Activated CD4-positive, alpha-beta T cell treated with anti-CD3 and anti-CD28 coated beads, Interleukin-2, amount 10 ng/mL, durations not matched to agents 7 days and 5 days (primary cell): ENCODE measurements at regions not wholly inside any gene's neighbourhood (a gene's known extent, or its start where the extent isn't known, plus 50 kb on each side); places are given as distances from the start of the nearest gene placed in this dataset.

ENCODE experiments used
- CTCF ChIA-PET: fragments of 350-600 bp; sonication (Branson Sonifier 250); formaldehyde crosslinking; loops from one replicate; lab custom pipeline; 2021; ENCODE audit warnings: antibody characterized with exemption; lab: Charles Lee
- POLR2A ChIA-PET: fragments of 350-600 bp; sonication (Branson Sonifier 250); formaldehyde crosslinking; loops from one replicate; lab custom pipeline; 2021; ENCODE audit warnings: antibody characterized with exemption; lab: Charles Lee
- DNase-seq: peaks from one replicate; pipeline ENCODE4 v3.0.0-alpha.2; 2020
- H3K27ac Mint-ChIP-seq: one replicate; pipeline ENCODE4 v1.8.0; 2021; ENCODE audit warnings: mild to moderate bottlenecking, moderate library complexity, mixed read lengths
- H3K27me3 Mint-ChIP-seq: one replicate; pipeline ENCODE4 v1.8.0; 2021; ENCODE audit warnings: mixed read lengths
- H3K36me3 Mint-ChIP-seq: one replicate; pipeline ENCODE4 v1.8.0; 2021; ENCODE audit warnings: low read depth, mixed read lengths
- H3K4me1 Mint-ChIP-seq: one replicate; pipeline ENCODE4 v1.8.0; 2021; ENCODE audit warnings: mixed read lengths
- H3K4me3 Mint-ChIP-seq: one replicate; pipeline ENCODE4 v1.8.0; 2021; ENCODE audit warnings: mild to moderate bottlenecking, moderate library complexity, mixed read lengths
- H3K9me3 Mint-ChIP-seq: one replicate; pipeline ENCODE4 v1.8.0; 2021; ENCODE audit warnings: mixed read lengths

DNA sequence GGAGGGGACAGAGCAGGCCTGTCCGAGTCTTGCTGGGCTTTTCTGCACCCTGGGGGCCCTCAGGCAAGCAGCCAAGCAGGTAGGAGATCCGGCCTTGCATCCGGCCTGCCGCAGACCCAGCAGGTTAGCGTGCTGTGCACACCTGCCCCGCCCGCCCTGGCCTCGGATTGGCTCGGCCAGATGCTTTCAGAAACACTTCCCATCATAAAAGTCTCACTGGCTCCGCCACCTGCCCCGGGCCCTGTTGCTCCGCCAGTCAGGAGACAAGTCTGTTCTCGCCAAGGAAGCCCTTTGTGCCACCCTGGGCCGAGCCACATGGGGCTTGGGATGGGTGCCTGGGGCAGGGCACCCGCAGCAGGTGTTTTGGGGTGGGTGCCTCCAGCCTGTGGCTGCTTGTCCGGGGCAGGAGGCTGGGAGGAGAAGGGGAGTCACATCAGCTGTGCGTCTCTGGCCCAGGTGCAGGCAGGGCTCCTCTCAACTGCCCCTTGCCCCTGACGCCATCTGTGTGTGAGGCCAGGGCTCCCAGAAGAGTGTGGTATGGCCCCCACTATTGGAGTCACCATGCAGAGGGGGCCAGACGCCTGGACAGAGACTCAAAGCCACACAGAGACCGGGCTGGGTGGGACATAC, 228.2 kb upstream of the GSE1 start:
- Mint-ChIP-seq H3K4me3 (no peak overlapping the region), H3K9me3 (peaks cover 3% of the 10 kb centered on the region), H3K36me3 (no peaks in the 10 kb centered on the region), H3K4me1 (no peaks in the 10 kb centered on the region), H3K27ac (no peak overlapping the region), H3K27me3 (no peaks in the 10 kb centered on the region)
- ChIA-PET CTCF (no interaction called here), POLR2A (no interaction called here)
- DNase-seq = no peak

DNA sequence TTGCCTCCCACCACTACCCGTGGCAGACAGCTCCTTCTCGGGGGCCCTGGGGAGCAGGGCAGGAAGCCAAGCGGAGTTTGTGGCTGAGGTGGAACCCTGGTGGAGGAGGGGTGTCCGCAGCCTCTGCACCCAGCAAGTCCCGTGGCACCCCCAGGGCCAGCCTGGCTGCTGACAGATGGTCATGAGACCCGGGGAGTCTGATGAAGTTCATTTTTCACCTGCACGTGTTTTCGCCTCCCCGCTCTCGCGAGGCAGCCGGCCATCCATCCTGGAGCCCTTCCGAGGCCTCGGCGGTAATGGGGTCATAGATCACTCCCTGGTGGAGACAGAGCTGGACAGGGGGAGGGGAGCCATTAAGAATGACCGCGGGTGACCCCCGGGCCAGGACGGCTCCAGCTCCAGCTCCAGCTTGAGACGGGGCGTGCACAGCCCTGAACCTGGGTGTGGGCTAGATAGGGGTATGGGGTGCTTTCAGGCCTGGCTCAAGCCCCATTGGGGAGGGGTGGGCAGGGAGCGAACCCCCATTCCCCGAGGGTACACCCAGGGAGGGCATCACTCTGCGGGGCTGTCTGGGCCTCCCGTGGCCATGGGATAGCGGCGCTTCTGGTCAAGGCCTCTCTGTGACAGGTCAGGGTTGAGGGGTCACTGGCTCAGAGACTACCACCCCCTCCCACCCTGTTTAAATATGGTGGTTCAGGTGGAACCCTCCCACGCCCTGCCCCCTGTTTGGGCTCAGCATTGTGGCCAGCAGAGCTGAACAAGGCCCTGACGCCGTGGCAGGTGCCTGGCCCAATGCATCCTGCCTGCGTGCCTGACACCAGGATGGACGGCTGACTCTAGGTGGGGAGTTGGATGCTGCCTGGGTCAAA, 227.4 kb upstream of the GSE1 start:
- POLR2A ChIA-PET = no interaction called here
- Mint-ChIP-seq H3K4me3 (no peak overlapping the region), H3K36me3 (no peaks in the 10 kb centered on the region), H3K27me3 (no peaks in the 10 kb centered on the region), H3K27ac (no peak overlapping the region), H3K9me3 (peaks cover 3% of the 10 kb centered on the region), H3K4me1 (no peaks in the 10 kb centered on the region)
- CTCF ChIA-PET = no interaction called here
- no peak for DNase-seq

DNA sequence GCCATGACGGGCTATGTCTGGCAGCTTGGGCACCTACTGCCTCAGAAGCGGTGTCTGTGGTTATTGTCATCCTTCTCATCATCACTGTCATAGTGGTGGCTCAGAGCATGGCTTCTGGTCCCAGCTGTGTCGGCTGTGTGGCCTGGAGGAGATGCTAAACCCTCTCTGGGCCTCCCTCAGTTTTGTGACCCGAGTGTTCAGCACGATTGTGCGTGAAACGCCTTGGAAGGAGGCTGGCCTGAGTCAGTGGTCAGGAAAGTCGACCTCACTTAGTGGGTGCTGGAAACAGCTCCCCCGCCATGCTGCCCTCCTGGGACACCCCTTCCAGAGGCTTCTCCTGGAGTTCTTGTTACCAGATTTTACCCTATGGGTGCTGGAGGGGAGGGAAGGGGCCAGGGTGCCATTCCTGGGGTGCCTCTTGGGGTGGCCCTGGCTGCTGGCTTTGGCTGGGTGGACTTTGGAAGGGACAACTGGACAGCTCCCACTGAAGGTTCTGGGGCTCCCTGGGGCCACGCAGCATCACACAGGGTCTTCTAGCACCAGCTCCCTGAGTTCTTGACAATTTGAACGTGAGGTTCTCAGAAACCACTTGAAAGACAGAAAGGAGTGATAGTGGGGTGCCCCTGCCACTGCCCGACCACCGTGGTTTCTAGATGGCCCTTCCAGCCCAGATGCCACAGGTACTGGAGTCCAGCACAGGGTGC, 226.5 kb upstream of the GSE1 start:
- Mint-ChIP-seq H3K36me3 (no peaks in the 10 kb centered on the region), H3K4me3 (no peak overlapping the region), H3K9me3 (peaks cover 3% of the 10 kb centered on the region), H3K27ac (no peak overlapping the region), H3K4me1 (no peaks in the 10 kb centered on the region), H3K27me3 (no peaks in the 10 kb centered on the region)
- DNase-seq = no peak
- ChIA-PET POLR2A (no interaction called here), CTCF (no interaction called here)

DNA sequence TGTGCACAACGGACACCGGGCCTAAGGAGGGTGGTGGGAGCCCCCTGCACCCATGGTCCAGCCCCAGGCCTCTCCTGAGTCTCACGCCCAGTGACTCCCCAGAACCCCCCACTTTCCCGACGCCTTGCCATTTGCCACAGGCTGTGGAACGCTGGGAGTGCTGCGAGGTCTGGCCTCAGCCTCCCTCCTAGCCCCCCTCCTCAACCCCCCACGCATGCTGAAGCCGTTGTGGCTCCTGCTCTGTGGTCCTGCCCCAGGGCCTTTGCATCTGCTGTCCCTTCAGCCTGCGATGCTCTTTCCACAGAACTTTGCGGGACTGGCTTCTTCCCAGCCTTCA, 226.0 kb upstream of the GSE1 start:
- no peak for DNase-seq
- Mint-ChIP-seq H3K27me3 (no peaks in the 10 kb centered on the region), H3K9me3 (peaks cover 3% of the 10 kb centered on the region), H3K4me1 (no peaks in the 10 kb centered on the region), H3K27ac (no peak overlapping the region), H3K4me3 (no peak overlapping the region), H3K36me3 (no peaks in the 10 kb centered on the region)
- POLR2A ChIA-PET = no interaction called here
- CTCF ChIA-PET = no interaction called here

DNA sequence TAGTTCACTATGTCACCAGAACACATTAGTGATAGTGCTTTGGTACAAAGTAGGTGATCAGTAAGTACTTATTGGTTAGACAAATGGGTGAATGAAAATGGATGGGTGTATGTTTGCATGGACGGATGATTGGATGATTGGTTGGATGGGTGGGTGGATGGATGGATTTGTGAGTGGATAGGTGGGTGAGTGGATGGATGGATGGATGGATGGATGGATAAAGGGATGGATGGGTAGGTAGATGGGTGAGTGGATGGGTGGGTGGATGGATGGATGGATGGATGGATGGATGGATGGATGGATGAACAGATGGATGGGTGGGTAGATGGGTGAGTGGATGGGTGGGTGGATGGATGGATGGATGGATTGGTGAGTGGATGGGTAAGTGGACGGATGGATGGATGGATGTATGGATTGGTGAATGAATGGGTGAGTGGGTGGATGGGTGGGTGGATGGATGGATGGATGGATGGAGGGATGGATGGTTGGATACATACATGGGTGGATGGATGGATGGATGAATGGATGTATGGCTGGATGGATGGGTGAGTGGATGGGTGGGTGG, 225.3 kb upstream of the GSE1 start:
- CTCF ChIA-PET = no interaction called here
- no peaks in the 10 kb centered on the region for H3K27me3 Mint-ChIP-seq
- no peak for DNase-seq
- H3K27ac Mint-ChIP-seq = no peak overlapping the region
- POLR2A ChIA-PET = no interaction called here
- H3K36me3 Mint-ChIP-seq = no peaks in the 10 kb centered on the region
- H3K9me3 Mint-ChIP-seq = peaks cover 3% of the 10 kb centered on the region
- no peak overlapping the region for H3K4me3 Mint-ChIP-seq
- no peaks in the 10 kb centered on the region for H3K4me1 Mint-ChIP-seq

DNA sequence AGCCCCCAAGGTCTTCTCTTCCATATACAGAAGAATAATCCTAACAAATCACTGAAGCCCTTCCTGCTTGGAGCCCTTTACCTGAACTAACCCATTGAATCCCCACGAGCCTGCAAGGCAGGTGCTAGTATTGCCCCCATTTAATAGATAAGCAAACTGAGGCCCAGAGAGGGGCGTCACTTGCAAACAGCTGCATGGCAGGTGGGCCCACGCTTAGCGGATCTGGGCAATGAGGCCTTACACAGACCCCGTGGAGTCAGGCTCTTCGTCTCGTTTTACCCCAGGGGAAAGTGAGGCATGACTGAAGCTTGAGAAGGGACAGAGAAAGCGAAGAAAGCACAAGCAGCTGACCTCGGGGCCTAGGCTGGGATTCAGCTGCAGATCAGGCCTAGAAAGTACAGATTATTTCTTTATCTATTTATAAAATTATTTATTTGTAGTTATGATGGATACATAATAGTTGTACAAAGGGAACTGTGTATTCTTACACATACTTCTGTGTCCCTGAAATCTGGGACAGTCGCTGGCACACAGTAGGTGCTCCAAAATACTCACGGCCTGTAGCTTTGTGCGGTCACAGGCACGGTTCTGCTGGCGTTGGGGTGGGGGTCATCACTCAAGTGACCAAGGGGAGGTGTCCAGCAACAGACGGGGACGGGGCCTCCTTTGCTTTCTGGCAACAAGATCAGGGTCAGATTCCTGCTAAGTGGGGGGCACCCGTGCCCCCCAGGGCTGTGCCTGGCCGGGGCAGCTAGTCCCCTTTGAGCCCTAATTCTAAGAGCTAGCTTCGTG, 223.2 kb upstream of the GSE1 start:
- H3K9me3 Mint-ChIP-seq = no peaks in the 10 kb centered on the region
- ChIA-PET POLR2A (interaction anchor here (0.6 kb wide), 1 partner anchor 52 kb away, joined by 6 read pairs; no protein-coding TSS in a partner anchor), CTCF (interaction anchor here (1.0 kb wide), 1 partner anchor 10 kb away, joined by 3 read pairs; no protein-coding TSS in a partner anchor)
- no peak for DNase-seq
- no peaks in the 10 kb centered on the region for H3K27me3 Mint-ChIP-seq
- H3K4me1 Mint-ChIP-seq = no peaks in the 10 kb centered on the region
- H3K27ac Mint-ChIP-seq = no peak overlapping the region
- H3K4me3 Mint-ChIP-seq = no peak overlapping the region
- H3K36me3 Mint-ChIP-seq = no peaks in the 10 kb centered on the region

DNA sequence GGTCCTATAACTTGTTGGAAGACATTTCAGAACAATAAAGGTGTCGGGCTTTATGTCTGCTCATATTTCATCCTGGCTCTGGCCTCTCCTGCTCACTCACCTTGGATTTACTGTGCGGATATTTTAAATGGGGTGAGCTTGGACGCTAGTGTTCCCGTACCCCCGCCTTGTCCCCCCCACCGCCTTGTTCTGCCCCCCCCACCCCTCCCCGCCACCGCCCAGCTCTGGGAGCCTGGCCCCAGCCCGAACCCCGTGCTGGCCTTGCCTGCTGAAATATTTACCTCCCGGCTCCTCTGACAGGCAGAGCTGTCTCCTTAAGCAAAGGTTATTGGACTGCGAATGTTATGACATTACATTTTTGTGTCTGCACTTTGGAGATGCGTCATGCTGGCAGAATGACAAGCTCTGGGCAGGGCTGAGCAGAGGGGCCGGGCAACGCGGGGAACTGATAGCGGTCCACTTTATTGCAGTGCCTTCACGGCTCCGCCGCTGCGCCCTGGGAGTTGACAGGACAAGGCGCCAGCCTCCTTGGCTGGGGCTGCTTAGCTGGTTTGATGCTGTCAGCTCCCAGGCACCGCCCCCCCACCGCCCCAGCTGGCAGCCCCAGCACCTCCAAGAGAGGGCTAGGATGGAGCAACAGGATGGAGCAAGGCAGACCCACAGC, 222.5 kb upstream of the GSE1 start:
- H3K4me1 Mint-ChIP-seq = no peaks in the 10 kb centered on the region
- CTCF ChIA-PET = interaction anchor here (0.6 kb wide), 1 partner anchor 28 kb away, joined by 3 read pairs; no protein-coding TSS in a partner anchor
- POLR2A ChIA-PET = no interaction called here
- no peak overlapping the region for H3K4me3 Mint-ChIP-seq
- no peaks in the 10 kb centered on the region for H3K27me3 Mint-ChIP-seq
- H3K9me3 Mint-ChIP-seq = no peaks in the 10 kb centered on the region
- no peak overlapping the region for H3K27ac Mint-ChIP-seq
- H3K36me3 Mint-ChIP-seq = no peaks in the 10 kb centered on the region
- no peak for DNase-seq

DNA sequence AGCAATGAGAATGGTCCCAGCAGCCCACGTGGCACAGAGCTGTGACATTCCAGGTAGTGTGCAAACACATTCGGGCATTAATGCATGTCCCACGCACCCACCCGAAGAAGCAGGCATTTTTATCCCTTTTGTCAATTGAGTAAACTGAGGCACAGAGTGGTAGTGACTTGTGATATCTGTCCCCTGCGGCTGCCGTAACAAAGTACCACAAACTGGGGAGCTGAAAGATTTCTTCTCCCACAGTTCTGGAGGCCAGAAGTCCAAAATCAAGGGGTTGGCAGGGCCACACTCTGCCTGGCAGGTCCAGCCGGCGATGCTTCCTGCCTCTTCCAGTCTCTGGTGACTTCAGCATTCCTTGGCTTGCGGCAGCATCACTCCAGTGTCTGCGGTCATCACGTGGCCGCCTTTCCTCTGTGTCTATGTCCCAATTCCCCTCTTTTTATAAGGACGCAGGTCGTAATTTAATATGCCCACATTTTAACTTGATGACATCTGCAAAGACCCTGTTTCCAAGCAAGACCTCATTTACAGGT, 221.9 kb upstream of the GSE1 start:
- Mint-ChIP-seq H3K36me3 (no peaks in the 10 kb centered on the region), H3K4me1 (no peaks in the 10 kb centered on the region), H3K9me3 (no peaks in the 10 kb centered on the region), H3K4me3 (no peak overlapping the region), H3K27ac (no peak overlapping the region), H3K27me3 (no peaks in the 10 kb centered on the region)
- POLR2A ChIA-PET = no interaction called here
- no peak for DNase-seq
- CTCF ChIA-PET = interaction anchor here (0.6 kb wide), 1 partner anchor 29 kb away, joined by 3 read pairs; no protein-coding TSS in a partner anchor

DNA sequence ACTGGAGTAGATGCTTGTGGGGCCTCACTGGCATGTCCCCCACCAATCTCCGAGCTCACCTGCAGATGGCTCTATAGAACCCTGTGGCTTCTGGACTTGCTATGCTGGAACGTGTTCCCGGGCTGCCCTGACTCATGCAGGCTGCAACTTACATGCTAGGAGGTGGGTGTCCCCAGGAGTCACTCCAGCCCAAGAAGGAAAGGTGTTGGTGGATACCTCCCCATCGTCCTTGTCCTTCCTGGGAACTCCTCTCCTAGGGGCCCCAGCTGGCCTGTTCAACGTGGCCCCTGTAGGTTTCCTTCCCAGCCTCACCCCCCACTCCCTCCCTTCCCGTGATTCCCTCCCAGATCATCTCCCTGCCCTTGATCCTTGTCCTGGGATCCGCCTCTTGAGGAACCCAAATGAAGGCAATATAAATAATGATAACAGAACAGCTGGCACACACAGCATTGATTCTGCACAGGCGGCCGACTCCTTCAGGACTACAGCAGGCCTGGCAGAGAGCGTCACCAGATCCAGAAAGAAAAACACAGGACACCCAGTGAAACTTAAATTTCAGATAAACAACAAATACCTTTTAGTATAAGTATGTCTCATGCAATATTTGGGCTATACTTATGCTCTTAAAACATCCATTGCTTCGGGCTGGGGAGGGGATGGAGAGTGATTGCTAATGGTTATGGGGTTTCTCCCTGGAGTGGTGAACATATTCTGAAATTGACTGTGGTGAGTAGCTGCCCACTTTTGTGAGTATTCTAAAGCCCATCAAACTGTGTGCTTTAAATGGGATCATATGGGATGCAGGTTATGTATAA, 221.1 kb upstream of the GSE1 start:
- Mint-ChIP-seq H3K27me3 (no peaks in the 10 kb centered on the region), H3K4me3 (no peak overlapping the region), H3K27ac (no peak overlapping the region), H3K36me3 (no peaks in the 10 kb centered on the region), H3K4me1 (no peaks in the 10 kb centered on the region), H3K9me3 (no peaks in the 10 kb centered on the region)
- ChIA-PET CTCF (no interaction called here), POLR2A (no interaction called here)
- DNase-seq = no peak

DNA sequence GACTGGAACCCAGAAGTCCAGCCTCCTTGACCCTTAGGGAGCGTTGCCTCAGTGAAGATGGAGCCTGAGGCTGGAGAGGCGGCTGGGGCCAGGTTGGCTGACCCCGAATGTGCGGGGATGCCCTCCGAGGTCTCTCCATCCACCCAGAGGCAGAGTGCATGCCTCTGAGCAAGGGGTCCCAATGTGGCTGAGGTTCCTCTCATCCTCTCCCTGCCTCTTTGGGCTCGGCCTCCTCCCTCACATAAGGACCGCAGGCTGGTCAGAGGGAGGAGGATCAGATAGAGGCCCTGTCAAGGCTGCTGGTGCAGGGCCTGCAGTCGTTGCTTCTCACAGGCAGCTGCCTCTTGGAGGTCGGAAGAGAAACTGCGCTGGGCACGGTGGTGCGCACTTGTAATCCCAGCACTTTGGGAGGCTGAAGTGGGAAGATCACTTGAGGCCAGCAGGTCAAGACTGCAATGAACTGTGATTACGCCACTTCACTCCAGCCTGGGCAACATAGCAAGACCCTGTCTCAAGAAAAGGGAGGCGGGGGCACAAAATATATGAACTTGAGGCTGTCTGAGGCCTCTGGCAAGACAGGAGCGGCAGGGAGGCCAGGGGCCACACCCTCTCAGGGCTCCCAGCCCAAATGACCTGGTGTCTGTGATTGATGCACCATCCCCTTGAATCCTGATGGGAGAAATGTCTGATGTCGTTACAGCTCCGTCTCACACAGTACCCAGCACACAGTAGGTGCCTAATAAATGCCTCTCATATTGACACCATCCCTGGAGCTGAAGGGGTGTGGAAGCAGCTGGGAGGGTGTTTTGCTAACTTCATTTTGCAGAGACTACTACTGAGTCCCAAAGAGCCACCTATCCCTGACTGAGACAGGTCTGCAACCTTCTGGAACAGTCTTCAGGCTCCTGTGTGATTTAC, 220.1 kb upstream of the GSE1 start:
- POLR2A ChIA-PET = no interaction called here
- DNase-seq = no peak
- Mint-ChIP-seq H3K36me3 (no peaks in the 10 kb centered on the region), H3K4me3 (no peak overlapping the region), H3K27ac (no peak overlapping the region), H3K27me3 (no peaks in the 10 kb centered on the region), H3K4me1 (no peaks in the 10 kb centered on the region), H3K9me3 (no peaks in the 10 kb centered on the region)
- CTCF ChIA-PET = interaction anchor here (0.7 kb wide), 1 partner anchor 619 kb away, joined by 3 read pairs; no protein-coding TSS in a partner anchor
